HG02885 (cell line): ENCODE measurements at regions not wholly inside any gene's neighbourhood (a gene's known extent, or its start where the extent isn't known, plus 50 kb on each side); places are given as distances from the start of the nearest gene placed in this dataset.
"Not testable (repeated sequence)": the region's sequence is repeated elsewhere in the genome, so short reads cannot be mapped to it uniquely, and the experiment has no call there.

Source experiments
- ATAC-seq: cut with Tn5 transposase; IDR thresholded peaks from one replicate; pipeline ENCODE4 v1.9.1; 2021; ENCODE audit warnings: mild to moderate bottlenecking; ENCODE audit not compliant: unreplicated experiment, poor library complexity

DNA sequence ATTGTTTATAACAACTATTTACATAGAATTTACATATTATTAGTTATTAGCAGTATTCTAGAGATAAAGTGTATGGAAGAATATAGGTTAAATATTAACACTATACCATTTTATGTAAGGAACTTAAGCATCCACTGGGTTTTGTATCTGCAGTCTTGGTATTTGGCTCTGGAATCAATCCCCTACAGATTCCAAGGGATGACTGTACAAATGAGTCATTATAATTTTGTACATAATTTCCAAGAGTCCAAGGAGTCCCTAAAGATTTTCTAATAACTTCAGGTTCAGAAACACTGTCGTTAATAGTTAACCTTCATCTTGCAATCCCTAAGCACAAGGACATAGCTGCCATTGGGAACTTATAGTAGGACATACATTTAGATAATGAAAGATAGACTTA is 254.8 kb upstream of the PDE4D start:
- ATAC-seq: no peak

DNA sequence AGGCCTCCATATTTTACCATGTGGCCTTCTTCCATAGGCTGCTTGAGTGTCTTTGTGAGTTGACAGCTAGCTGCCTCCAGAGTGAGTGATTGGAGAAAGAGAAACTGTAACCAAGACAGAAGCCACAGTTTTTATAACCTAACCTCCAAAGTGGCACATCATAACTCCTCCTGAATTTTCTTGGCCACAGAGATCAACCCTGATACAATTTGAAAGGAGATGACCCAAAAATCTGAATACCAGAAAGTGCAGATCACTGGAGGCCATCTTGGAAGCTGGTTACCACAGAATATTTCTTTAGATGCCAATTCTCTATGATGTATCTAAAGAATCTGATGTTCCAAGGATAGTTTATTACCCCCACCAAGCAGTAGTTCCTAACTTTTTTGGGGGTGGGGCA is 254.3 kb upstream of the PDE4D start:
- ATAC-seq: no peak

DNA sequence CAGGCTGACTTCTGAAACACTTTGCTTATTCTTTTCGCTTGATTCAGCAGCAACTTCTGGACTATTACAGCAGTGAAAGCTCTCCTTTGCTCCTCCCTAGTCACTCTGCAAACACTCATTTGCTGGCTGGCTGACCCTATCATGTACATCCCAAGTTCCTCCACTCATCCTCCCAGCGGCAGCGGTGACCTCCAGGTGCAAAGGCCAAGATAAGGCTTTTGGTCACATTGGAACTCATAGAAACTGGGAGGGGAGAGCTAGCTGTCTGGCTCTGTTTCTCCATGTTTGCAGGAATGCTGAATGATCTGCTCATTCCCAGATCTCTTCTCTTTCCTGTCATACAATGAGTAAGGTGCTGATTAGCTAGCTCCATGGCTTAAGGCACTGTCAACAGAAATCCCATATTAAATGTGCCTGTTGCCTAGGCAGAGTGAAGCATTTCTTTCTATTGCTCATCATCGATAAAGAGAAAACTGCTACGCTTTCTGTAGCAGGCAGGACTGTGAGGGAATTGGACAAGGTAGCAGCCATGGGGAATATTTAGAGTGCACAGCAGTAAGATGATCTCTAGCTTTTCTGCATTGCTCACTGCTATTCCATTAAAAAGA is 250.5 kb upstream of the PDE4D start:
- no peak for ATAC-seq

DNA sequence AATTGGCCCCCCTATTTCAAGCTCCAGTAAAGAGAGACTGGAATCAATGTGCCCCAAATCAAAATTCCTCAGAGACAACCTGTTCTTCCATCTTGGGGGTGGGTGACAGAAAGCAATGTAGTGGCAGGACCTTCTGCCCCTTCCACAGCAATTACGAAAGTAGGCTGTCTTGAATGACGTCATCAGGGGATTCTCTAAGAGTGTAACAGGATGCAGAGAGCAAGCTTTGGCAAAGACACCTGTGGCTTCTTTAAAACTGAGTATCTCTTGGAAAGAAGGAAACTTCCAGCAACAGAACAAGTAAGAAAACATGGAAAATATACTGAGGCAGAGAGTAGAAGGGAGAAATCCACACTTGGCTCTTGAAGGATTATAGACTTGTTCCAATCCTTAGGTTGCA is 247.6 kb upstream of the PDE4D start:
- no peak for ATAC-seq

DNA sequence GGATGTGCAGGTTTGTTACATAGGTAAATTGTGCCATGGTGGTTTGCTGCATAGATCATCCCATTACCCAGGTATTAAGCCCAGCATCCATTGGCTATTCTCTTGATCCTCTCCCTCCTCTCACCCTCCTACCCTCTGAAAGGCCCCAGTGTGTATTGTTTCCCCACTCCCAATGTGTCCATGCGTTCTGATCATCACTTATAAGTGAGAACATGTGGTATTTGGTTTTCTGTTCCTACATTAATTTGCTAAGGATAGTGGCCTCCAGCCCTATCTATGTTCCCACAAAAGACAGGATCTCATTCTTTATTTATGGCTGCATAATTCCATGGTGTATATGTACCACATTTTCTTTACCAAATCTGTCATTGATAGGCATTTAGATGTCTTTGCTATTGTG is 243.3 kb upstream of the PDE4D start:
- ATAC-seq: no peak

DNA sequence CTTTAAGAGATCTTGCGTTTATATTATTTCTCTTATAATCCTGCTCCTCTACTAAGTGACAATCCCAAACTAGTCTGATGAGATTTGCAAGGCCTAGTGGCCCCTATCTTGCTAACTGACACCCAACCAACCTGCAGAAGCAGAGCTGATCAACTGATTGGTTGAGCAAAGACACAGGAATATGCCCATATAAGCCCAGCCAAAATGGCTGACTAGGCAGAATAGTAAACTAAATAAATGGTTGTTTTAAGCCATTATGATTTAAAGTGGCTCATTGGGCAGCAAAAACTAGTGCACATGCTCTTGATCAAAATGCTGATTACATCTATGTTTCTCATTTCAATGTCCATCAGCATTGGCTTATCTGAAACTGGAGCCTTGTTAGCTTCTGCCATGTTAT is 238.0 kb upstream of the PDE4D start:
- no peak for ATAC-seq

DNA sequence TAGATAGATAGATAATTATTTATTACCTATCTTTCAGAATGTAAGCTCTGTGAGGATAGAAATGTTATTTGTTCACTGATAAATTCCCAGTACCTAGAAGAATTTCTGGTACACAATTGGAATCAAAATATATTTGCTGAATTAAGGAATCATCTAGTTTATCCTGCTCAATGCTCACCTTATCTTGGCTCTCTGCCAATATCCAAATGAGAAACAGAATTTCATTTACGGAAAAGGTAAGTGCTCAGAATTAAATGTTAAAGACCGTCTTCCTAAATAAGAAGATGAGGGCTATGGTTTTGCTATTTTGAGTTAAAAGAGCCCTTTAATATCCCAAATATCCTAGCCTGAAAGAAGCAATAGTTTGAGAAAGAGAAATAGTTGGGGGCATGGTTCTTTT is 232.1 kb upstream of the PDE4D start:
- no peak for ATAC-seq

DNA sequence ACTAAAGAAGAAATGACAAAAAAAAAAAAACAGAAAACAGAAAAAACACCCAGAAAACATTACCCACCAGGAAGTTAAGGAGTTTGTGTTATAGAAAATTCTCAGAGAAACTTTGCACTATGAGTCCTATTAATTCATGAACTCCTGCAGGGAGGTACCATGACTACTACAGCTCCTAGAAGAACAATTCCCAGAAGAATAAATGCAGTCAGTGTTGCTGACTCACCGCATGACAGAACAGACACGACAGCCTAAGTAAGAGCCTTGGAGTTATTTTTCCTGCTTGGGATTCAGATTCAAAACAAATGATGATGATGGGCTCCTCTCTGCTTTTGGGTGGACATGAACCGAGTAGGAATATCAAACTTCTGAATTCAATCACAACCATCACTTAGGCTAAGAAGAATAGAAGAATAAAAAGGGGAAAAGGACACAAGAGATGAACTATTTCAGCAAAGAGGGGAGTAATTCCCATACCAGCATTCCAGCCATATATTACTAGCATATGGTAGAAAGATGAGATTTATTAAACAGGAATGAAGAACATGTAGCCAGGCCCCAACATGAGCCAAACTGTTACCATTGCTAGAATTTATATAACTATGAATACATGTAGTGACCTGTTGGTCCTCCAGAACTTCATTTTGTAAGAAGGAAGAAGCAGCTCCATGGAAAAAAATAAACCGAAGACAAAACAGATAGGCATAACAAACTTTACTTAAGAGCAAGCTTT is 209.6 kb upstream of the PDE4D start:
- ATAC-seq: no peak

DNA sequence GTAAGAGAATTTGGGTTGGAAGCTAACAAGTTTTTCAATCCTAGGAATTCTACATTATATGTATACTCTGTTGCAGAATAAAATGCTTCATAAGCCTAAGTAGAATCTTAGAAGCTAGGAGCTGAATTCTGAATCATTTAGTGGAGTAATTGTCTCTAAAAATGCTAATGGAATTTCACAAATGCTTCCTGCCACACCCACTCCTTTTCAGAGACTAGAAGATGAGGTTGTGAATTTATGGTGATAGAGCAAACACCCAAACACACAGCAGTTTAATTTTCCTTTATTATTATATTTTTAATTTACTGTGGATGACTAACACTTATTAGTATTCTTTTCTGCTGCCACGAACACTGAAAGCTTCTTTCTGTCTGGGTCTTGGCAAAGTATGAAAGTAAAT is 208.0 kb upstream of the PDE4D start:
- no peak for ATAC-seq

DNA sequence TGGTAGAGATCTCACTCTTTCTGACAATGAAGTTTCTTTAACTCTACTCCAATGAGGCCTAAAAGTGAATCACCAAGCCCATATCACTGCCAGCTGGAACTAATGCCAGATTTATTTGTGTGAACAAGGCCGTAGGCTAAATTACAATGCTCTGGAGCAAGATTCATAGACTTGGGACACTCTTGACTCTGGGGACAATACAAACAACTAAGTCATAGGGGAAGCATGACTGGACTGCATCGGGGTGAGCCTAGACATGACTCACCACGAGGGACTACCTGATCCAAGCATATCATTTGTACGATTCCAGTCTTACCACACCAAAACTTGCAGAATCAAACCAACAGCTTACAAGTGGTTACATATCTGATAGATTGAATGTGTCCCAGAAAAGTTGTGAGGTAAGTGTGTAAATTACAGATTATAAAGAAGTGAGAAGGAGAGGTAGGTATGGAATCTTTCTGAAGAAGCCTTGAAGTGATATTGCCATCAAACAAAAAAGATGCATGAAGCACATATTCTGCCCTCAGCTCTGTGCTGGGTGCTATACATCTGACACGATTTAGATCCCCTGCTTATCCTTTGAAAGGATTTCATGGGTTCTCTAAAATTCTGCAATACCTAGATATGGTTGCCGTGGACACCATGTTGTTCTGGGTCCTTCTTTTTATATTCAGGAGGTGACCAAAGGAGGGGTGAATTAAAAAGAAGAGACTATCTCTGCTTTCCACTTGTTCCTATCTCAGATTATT is 199.3 kb upstream of the PDE4D start:
- no peak for ATAC-seq

DNA sequence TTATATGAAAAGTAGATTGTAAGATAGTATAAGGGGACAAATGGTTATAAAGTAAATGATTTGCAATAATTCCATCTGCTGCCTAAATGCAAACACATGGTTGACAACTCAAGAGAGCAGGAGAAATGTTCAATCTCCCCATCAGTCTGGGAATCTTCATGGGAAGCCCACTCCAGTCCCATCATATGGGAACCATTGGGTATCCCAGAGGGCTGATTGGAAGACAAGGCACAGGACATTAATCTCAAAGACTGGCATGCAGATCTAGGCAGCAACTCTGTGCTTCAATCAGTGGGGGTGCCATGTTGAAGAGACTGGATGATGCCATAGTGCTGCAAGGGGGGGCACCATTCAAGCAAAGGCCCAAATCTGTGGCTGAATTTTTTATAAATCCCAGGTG is 193.1 kb upstream of the PDE4D start:
- ATAC-seq: no peak

DNA sequence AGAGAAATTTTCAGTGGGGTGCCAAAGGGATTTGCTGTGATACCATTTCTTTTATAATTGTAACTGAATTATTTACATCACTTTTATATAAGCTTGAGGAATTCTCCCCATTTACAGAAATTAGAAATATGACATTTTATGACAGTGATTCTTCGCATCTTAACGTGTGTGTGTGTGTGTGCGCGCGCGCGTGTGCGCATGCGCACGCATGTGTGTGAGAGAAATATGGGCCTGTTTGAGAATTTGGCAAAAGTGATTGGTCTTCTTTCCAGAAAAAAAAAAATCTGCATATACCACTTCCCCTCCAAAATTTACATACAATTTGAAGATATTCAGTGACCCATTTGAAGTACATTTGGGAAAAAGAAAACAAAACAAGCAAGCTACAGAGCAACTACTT is 190.7 kb upstream of the PDE4D start:
- no peak for ATAC-seq

DNA sequence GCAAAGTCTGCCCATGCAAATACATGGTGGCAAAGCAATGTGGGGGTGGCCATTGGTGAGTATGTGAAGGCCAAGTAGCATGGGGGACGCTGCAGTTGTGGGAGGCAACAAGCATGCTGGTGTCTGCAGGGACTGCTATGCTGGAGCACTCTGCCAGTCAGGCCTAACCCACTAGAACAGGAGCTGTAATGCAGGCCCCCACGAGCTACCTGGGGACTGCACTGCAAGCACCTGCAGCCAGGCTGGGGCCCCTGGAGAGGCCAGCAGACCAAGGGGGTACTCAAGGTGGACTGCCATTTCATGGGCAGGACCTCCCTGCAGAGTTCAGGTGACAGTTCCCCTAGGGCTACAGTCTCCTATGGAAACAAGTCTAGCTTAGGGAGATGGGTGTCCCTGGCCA is 183.8 kb upstream of the PDE4D start:
- ATAC-seq: no peak

DNA sequence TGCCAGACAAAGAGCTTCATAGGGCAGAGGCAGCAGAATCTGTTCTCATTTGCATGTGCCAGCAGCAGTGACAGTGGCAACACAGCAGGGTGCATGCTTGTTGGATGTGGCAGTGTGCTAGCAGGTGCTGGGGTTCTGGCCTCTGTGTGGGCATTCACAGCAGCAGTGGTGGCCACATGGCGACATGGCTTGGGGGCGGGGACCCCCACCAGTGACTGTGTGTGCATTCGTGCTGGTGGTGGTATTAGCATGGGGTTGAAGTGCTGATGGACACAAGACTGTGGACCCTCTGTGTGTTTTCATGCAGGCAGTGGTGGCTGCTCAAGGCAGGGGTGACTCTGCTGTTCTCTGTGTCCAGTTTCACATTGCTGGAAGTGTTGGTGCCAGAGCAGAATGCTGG is 183.2 kb upstream of the PDE4D start:
- no peak for ATAC-seq

DNA sequence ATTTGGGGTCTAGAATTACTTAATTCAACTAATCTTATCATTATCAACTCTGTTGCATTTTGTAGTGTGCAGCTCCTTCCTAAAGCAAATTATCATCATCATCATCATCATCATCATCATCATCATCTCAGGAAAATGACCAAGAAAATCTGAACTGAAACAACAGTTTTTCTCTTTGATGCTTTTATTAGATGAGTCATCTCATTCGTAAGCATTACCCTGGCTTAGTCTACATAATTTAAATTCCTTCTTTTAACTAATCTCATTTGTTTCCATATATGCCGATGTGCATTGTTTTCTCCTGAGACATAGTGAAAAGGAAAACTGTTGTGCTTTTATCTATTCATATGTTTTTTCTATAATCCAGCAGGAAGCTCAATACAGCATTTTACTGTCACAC is 173.0 kb upstream of the PDE4D start:
- no peak for ATAC-seq

DNA sequence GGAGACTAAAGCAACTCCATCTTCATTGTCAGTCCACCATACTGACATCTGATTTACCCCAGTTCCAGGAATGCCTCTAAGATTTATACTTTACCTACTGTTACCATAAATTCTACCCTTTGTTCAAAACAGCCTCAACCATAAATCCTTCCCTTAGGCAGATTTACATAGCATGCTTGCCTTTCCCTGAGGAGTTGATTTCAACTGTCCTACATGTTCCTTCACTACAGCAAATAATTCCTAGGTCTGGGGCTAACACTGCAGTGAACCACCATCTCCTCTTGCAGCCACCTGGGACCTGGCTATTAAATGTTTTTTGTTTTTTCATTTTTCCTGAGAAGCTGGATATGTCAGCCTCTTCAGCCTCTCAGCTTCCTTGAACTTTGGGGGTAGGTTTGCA is 166.9 kb upstream of the PDE4D start:
- ATAC-seq: no peak

DNA sequence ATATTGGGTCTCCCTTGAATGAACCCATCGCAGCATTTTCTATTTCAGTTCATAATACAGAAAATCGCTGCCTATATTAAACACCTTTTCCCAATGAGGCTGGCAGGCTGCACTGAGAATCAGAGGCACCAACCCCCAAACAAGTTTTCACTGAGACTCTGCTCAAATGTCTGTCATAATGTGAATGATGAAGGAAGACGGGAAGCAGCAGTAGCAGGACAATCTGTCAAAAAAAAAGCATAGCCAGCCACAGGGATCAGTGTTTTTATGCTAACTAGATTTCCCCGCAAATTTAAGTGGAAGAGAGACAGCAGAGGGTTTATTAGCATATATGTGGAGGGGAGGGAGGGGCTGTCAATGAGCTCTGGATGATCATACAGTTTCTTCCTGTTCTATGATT is 162.7 kb upstream of the PDE4D start:
- no peak for ATAC-seq

DNA sequence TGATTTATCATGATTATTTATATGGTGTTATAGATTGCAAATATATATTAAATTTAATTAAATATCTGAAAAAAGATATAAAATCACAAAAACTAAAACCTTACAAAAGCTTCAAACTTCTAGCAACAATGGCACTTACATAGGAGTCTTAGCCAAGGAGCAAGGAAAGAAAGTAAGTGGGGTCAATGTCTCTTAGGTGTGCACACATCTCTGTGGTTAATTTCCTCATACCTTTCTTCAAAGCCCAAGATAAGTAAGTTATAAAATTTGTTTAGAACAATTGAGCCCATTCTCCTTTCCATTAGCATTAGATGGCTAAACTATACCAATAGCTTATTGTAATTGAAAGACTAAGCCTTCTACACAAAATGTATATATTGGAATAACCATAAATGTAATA is 161.6 kb upstream of the PDE4D start:
- no peak for ATAC-seq

DNA sequence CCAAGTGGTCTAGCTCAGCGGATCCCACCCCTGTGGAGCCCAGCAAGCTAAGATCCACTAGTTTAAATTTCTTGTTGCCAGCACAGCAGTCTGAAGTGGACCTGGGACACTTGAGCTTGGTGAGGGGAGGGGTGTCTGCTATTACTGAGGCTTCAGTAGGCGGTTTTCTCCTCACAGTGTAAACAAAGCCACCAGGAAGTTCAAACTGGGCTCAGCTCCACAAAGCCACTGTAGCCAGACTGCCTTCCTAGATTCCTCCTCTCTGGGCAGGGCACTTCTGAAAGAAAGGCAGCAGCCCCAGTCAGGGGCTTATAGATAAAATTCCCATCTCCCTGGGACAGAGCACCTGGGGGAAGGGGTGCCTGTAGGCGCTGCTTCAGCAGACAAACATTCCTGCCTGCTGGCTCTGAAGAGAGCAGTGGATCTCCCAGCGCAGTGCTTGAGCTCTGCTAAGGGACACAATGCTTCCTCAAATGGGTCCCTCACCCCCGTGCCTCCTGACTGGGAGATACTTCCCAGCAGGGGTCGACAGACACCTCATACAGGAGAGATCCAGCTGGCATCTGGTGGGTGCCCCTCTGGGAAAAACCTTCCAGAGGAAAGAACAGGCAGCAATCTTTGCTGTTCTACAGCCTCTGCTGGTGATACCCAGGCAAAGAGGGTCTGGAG is 148.6 kb upstream of the PDE4D start:
- not testable (repeated sequence) for ATAC-seq

DNA sequence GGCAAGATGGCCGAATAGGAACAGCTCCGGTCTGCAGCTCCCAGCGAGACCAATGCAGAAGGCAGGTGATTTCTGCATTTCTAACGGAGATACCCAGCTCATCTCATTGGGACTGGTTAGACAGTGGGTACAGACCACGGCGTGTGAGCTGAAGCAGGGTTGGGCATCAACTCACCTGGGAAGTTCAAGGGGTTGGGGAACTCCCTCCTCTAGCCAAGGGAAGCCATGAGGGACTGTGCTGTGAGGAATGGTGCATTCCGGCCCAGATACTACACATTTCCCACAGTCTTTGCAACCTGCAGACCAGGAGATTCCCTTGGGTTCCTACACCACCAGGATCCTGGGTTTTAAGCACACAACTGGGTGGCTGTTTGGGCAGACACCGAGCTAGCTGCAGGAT is 148.0 kb upstream of the PDE4D start:
- ATAC-seq: not testable (repeated sequence)
